HG03432 (cell line): ENCODE measurements at regions not wholly inside any gene's neighbourhood (a gene's known extent, or its start where the extent isn't known, plus 50 kb on each side); places are given as distances from the start of the nearest gene placed in this dataset.

Experiments
- ATAC-seq: cut with Tn5 transposase; IDR thresholded peaks from one replicate; pipeline ENCODE4 v1.9.1; 2021; ENCODE audit warnings: mild to moderate bottlenecking, moderate library complexity; ENCODE audit not compliant: unreplicated experiment

DNA sequence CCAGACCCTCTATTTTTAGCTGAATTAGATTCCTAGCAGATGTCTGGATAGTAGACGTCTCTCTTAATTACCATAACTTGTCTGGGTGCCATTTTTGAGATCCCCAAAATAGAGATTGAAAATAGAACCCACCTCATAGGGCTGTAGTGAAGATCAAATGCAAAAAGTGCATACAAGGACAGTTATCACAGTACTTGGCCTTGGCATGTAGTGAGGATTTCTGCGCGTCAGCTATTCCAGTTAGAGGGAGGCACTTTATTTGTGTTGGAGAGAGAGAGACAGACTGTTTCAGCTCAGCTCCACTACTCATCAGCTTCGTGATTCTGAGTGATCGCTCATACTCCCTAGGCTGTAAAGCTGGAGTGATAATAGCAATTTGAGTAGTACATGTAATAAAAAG, 59.6 kb upstream of the CDH13 start:
- ATAC-seq = no peak

DNA sequence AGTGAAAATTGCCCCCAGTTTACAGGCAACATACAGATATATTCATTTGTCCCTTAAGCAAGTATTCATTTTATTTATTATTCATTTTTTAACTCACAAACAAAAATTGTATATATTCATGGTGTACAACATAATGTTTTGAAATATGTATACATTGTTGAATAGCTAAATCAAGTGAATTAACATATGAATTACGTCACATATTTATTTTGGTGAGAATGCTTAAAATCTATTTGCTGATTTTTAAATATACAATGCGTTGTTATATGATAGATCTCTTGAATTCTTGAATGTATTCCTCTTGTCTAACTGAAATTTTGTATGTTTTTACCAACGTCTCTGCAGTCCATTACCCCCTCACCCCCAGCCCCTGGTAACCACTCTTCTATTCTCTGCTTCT, 63.4 kb upstream of the CDH13 start:
- no peak for ATAC-seq

DNA sequence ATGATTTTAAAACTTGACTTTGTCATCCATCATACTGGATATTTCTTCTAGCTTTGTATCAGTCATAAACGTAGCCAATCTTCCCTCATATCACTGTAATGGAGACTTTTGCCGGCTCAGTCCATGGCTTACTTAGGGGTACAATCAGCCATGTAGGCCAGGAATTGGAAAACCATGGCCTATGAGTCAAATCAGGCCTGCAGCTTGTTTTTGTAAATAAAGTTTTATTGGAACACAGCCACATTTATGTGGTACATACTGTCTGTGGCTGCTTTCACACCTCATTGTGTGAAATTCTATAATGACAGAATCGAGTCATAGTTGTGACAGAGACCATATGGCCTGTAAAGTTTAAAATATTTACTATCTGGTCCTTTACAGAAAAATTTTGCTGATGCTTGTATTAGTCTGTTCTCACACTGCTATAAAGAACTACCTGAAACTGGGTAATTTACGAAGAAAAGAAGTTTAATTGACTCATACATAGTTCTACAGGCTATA, 64.5 kb upstream of the CDH13 start:
- no peak for ATAC-seq

DNA sequence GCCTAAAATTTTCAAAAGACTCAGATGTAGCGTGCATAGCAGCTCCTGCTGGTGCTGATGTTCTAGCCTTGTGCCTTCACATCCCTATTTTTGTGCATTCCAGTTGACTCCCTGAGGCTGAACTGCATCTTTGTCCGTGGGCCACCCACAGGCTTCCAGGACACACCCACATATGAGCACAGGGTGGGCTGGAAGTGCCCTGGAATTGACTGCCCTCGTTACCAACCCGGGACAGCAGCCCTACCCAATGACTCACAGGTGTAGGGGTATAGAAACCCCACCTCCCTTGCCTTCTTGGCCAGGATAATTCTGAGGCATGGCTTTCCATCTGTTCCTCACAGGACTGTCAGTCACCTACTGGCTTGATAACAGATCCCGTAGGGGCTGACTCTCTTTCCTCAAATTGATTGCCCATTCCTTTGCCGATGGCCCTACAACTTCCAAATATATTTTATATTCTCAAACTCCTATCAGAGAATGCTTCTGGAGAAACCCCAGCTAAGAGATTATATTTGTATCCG, 65.9 kb upstream of the CDH13 start:
- no peak for ATAC-seq

DNA sequence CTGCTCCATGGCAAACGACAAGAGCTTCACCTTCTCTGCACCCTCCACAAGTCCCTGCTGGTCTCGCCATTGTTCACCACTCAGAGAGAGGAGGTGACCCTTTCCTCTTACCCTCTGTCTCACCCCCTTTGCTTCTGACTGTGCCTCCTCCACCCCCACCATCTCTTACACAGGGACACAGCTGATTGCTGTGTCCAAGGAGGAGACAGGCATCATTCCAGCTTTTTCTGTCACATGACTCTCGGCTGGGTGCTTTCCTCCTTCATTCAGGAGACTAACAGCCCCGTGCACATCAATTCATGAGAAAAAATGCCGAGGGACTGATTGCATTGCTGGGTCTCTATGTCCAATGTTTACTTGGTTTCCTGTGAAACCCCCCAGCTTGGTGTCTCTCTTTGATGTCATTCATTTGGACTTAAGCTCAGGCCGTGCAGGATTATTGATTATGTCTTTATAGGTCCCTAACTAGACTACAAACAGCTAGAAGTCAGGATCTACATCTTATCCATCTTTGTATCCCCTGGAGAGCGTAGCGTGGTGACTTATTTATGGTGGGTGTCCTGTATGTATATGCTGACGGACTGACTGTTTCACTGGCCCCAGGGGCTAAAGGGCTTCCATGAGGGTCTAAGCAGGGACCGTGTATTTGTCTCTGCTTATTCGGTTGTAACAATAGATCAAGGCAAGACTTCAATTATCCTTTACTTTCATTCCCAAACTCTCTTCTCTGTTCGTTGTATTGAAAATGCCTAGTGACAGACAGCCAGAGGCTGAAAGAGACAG, 82.2 kb upstream of the CDH13 start:
- no peak for ATAC-seq

DNA sequence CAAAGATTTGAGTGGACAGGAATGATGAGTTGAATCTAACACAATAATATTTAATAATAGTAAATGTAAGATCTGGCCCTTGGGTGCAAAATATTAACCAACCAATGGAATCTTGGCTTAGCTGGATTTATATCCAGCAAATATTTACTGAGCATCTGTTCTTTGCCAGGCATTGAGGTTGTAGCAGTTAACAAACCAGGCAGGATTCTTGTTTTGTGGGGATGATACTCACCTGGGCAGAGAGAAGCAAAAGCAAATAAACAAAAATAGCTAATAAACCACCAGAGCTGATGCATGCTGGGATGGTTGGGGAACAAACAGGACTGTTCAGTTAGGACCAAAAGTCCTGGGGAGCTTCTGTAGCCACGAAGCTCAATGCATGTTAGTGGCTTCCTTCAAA, 84.1 kb upstream of the CDH13 start:
- ATAC-seq = no peak

DNA sequence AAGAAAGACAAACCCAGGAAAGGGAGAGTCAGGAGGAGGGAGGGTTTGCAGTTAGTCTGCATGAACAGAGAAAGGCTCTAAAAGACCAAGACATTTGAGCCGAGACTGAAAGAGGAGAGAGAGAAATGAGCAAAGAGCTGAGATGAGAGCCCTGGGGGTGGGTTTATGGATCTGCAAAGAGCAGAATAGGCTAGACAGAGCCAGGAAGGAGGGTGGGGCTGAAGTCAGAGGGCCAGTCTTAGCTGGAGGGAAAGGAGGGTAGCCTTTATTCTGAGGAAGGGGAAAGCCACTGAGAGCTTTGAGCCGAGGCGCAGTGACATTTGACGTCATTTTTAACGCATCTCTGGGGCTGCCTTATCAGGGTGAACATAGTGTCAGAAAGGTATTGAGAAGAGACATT, 85.7 kb upstream of the CDH13 start:
- no peak for ATAC-seq

DNA sequence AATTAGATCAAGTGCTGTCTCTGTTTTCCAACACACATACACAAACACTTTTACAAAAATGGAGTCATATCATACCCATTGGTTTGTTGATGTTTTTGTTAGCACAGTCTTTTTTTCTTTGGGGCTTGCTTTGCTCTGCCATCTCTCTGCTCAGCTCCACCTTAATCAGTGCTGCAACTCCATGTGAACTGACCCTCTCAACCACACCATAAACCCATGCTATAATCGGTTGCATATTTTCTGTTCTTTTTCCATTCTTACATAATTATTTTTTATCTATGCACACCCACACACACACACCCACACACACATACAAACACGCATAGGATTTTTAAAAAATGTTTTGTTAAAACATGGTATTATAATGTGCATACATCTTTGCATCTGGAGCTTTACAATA, 91.0 kb upstream of the CDH13 start:
- no peak for ATAC-seq

DNA sequence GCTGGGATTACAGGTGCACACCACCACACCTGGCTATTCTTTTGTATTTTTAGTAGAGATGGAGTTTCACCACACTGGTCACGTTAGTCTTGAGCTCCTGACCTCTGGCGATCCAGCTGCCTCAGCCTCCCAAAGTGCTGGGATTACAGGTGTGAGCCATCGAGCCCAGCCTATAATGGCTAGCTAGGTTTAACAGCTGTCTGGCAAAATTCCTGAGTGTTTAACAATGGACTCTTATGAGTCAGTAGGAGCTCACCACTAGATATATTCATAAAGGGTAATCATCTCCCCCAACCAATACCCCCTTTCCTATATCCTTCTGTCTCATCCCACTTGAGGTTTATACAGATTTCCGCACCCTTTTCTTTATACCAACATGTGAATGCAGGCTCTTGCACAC, 91.5 kb upstream of the CDH13 start:
- ATAC-seq = no peak

DNA sequence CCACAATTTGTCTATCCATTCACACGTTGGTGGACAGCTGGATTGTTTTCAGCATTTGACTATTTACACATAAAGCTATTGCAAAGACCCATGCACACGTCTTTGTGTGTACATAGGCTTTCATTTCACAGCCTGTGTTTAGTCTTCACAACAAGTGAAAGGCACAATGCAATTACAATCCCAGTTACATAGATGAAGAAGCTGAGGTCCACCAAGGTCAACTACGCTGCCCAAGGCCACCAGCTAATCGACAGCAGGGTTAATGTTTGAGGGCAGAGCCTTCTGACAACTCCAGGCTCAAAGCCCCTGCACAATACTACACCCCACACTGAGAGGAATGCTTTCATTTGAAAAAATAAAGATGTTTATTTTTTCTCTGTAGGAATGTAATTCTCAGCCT, 93.6 kb upstream of the CDH13 start:
- no peak for ATAC-seq

DNA sequence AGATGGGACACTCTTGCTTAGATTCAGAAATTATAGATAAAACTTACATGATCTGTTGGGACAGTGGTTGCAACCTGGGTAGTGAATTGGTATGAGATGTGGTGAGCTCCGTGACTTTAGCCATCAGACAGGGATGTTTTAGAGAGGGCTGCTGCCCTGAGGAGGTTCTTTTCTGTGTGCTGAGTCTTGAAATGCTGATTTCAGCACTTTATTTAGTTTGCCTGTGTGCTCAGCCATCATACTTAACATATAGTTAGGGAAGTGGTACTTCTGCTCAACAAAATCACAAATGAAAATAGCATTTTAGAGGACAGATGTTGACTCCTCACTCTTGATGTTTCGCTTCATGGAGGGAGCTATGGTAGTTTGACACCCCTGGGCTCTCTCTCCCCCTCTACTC, 95.9 kb upstream of the CDH13 start:
- ATAC-seq = no peak

DNA sequence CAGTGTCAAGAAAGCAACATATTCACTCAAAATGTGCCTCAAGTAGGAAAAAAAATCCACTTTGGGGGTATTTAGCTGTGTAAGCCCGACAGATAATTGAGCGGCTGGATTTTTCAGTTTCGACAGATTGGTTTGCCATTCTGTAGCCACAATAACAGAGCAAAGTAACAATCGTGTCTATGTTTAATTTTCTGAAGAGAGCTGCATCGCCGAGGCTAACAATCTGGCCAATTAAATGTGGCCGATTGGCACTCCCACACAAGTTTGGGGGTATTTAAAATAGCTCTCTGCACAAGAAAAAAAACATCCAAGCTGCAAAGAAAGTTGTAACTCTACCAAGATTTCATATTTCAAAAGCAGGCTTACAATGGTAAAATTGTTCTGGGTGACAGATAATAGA, 99.7 kb upstream of the CDH13 start:
- no peak for ATAC-seq

DNA sequence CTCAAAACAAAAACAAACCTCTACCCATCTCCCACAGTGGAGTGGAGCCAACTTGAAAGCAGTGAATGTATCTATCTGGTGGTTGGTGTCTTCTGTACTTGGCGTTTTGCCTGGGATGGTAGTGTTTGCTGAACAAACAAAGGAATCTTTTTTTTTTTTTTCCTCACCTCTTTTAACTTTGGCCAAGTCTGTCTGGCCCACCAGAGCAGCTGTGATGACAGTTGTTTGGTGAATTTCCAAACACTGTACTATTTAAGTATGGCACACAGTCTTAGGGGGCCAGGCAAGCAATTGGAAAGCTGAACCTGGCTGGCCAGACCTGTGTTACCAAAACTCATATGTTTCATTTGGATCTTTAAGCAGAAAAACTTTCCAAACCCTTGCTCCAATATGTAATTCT, 101.8 kb upstream of the CDH13 start:
- no peak for ATAC-seq

DNA sequence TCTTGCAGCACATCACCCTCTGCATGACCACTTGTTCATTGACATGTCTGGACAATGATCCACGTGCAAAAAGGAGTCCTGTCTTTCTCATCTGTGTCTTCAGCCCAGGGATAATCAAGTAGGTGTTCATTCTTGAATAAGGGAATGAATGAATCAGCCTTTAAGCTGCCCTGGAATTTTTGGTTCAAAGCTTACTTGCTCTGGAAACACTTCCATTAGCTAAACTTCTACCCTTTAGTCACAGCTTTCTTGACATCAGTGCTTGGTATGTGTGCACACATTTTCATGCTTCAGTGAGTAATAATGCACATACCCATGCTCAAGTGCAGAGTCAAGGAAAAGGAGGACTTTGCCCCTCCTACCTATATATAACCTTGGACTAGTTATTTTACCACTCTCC, 103.0 kb upstream of the CDH13 start:
- ATAC-seq = no peak

DNA sequence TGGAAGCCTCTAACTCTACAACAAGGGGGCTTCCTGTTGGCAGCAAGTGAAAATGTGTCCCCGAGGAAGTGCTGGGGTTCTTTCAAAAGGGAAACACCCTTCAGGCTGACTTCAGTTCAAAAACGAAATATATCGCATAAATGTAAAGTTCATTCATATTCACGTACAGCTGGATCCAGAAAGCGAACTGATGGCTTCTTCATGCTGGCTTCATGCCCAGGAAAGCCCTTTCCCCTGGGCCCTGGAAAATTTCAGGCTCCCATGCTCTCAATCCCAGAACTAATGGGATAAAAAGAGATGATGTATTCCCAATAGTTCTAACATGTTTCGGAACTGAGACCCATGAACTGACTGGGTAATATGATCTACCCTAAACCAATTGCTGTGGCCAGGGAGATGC, 104.7 kb upstream of the CDH13 start:
- no peak for ATAC-seq

DNA sequence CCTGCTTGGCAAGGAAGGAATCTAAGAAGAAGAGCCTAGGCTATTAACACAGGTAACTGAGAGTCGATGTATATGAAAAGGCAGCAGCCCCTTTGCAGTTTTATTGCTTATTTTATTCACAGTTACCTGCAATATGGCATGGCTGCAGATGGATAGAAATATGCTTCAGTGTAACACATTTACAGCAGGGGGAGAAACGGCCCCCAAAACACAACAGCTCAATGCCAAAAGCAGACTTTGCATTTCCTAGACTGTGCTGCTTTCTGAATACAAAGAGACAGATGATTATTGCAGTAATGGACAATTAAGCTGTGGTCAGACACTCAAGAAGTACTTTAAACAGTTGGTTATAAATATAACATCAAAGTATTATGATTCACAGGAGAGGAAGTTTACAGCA, 108.0 kb upstream of the CDH13 start:
- ATAC-seq = no peak

DNA sequence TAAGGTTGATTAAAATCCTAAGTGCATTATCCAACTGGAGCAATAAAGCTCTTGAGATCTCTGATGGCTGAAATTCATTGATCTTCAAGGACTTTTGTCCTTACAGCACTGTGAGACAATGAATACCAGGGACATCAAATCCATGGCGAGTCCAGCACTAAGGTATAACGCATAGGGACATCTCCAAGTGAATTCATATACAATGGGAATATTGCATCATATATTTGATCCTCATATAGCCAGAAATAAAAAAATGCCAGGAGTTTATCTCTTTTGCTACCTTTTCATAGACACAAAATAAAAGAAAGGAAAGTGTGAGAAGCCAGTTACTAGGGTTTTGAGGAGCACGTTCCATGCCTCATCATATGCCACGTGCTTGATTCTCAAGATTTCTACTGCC, 112.5 kb upstream of the CDH13 start:
- ATAC-seq = no peak

DNA sequence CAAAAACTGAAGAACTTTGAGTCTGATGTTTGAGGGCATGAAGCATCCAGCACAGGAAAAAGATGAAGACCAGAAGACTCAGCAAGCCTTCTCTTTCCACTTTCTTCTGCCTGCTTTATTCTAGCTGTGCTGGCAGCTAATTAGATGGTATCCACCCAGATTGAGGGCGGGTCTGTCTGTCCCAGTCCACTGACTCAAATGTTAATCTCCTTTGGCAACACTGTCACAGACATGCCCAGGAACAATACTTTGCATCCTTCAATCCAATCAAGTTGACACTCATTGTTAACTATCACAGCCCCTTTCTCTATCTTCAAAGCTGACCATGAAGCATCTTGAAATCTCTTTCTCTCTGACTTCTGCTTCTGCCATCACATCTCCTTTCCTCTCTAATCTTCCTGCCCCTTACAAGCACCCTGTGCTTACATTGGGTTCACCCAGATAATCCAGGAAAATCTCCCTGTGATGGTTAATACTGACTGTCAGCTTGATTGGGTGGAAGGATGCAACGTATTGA, 115.9 kb upstream of the CDH13 start:
- ATAC-seq = no peak

DNA sequence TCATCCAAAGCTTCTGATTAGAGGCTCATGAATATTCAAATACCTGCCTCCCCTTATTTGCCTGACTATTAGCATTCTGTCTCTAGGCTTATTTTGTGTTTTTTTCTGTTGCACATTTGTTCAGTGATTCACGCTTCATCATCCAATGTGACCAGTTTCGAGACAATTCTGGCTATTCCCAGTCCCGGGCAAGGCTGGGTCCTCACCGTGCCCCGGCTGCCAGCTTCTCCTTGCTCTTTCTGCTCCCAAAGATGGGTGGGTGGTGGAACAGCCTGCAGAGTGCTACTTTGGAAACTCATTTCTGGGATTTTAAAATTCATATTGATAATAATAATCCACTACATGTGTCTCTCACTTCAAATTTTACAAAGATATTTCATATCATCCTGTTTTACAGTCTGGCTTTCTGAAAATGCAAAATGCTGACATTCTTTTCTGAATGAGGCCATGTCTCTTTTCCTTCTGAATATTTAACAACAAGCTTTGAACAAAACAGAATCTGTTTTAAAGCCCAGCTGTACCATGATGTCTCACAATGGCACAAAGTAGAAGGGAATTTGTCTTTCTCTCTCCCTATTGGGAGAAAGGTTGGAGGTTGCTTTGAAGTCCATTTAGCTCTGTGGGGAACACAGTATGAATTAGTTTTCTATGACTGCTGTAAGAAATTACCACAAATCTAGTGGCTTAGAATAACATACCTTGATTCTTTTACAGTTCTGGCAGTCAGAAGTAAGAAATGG, 116.9 kb upstream of the CDH13 start:
- ATAC-seq = no peak

DNA sequence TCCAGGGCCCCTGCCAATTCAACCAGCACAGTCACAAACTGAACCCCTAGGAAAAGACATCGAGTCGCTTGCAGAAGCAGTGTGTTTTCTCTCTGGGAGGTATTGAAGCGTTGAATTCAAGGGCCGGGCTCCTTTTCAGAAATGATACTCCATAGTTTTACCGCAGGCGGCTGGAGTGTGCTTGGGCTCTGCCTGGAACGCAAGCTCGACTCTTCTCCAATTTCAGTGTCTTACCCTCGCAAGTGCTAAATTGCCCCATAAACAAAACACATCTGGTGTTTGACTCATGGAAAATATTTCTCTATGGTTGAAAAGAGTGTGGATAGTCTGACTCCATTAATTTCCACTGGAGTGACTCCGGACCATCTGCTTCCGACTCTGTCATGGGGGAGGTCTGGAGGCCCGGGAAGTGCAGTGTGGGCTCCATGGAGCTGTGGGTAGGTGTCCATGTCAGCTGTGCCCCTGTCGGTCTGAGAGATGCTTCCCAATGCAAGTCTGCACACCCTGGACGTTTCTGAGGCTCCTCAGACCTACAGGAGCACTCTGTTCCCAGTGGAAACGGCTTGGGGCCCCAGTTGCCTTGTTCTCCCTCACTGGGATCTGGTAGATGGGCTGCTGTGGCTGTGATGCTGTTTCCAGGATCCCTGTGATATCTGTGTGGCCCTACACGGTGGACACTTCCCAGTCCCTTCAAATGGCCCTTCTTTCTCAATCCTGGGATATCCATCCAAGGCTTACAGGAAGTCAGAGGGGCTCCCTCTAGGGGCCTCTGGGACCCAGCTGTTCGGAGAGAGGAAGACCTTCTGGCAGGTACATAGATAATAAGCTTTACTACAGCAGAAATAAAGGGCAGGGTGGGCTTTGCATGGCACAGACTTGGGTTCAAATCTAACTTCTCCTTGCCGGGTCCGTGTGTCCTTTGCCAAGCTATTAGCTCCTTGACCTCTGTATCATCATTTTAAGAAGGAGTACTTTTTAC, 119.8 kb upstream of the CDH13 start:
- no peak for ATAC-seq

DNA sequence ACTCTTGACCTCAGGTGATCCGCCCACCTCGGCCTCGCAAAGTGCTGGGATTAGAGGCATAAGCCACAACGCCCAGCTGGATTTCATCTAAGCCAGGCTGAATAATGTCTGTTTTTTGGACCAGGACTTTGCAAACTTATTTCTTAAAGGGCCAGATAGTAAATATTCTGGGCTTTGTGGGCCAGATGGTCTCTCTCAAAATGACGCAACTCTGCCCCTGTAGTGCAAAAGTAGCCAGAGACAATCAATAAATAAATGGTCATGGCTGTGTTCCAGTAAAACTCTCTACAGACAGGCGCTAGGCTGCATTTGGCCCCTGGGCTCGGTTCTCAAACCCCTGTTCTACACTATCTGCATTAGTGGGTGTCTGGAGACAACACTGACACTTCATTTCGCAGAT, 121.9 kb upstream of the CDH13 start:
- ATAC-seq = no peak
